ENCODE measurements at regions not wholly inside any gene's neighbourhood (a gene's known extent, or its start where the extent isn't known, plus 50 kb on each side); places are given as distances from the start of the nearest gene placed in this dataset.
A peak's percentile ranks its signal among the peaks of the same experiment; 100 is the strongest.
"Not testable (repeated sequence)": the region's sequence is repeated elsewhere in the genome, so short reads cannot be mapped to it uniquely, and the experiment has no call there.

DNA sequence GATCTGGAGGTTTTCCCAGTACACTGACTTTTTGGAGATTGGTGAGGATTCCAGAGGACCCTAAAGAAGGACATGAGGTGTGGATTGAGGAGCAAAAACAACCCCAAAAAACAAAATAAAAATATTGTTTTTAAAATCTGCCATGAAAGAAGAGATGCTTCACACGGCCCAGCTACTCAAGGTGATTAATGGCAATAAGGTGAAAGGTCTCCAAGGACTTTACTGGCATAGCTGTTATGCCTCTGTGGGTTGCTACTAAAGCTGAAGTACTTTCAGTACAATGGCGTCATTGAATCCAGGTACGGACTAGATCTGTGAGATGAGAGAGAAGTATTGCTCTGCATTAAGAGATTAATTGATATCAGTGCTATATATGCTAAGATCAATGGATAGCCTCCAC is 606.4 kb downstream of the TDRD15 start:
- DNase-seq: no peak

DNA sequence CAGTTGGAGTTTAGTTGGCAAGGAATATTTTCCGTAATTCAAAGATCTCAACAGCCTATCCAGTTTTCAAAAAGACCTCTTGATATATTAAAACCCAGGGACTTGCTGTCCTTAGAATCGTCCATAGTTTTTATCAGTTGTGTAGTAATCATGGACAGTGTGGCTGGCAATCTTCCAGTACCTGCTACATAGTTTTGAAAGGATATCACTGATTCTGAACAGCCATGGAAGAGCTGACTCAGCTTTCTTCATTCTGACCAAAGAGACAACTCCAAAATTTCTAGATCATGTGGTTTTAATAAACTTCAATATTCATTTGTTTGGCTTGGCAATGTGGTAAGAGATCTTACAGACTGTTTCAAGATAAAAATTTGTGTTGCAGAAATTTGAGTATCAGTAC is 616.7 kb downstream of the TDRD15 start:
- DNase-seq: no peak

- no peak for DNase-seq
Observed at GRCh38 chr2:21746499-21746898, 622.7 kb downstream of the TDRD15 start.

- DNase-seq: no peak
Observed at GRCh38 chr2:21748501-21748900, 624.7 kb downstream of the TDRD15 start.

DNA sequence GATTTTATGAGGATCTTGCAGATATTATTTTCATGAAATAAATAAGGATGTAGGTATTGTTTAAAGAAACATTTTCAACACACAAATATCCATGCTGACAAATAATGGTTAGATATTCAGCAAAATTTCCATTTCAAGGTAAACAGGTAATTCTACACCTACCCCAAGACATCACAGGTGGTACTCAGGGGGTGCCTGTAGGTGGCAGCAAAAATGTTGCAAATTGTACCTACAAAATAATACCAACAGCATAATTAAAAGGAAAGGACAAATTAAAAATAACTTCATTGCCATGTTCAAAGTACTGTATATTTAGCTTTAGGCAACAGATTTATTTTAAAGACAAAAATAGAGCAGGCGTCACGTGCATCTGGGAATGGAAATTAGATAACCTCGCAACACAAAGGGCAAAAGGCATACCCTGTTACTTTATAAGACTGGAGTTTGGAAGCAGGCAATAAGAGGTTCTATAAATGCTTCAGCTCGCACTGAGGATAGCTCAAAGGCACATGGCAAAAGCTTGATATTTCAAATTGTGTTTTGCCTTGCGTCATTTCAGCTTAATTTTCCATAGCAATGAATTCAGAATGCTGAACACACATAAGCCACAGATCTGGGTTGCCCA is 630.5 kb downstream of the TDRD15 start:
- DNase-seq: no peak

- DNase-seq: peak; percentile 79
Observed at GRCh38 chr2:21757805-21758430, 634.1 kb downstream of the TDRD15 start.

DNA sequence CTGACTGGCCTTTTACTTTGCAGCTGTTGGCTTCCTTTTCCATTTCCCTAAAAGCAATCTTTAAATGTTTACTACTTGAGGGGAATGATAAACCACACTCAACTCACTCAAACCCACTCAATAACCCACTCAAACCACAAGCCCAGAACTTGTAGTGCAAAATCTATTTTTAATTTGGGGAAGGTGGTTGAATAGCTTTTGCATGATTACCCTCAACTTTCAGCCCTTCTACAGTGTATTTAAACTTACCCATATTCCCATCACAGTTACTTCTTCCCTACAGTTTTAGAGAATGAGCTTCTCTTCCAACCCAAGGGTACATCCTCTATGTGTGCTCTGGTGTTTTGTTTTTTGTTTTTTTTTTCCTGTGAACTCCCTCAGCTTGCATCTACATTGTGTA is 636.1 kb downstream of the TDRD15 start:
- no peak for DNase-seq

DNA sequence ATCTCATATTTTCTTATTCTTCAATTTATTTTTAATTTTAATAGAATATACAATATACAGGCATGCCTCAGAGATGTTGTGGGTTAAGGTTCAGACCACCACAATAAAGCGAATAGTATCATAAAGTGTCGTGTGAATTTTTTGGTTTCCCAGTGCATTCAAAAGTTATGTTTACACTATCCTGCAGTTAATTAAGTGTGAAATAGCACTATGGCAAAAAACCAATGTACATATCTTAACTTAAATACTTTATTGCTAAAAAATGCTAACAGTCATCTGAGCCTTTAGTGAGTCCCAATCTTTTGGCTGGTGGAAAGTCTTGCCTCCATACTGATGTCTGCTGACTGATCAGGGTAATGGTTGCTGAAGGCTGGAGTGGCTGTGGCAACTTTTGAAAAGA is 637.6 kb downstream of the TDRD15 start:
- no peak for DNase-seq

DNA sequence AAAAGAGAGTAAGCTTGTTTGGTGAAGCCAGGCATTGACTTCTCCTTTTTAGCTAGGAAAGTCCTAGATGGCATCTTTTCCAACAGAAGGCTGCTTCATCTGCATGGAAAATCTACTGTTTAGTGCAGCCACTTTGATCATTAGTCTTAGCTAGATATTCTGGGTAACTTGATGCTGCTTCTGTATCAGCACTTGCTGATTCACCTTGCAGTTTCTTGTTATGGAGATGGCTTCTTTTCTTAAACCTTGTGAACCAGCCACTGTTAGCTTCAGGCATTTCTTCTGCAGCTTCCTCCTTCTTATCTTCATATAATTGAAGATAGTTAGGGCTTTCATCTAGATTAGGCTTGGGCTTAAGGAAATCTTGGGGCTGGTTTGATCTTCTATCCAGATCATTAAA is 639.7 kb downstream of the TDRD15 start:
- no peak for DNase-seq

GRCh38 chr2:21770787-21771186 is 647.0 kb downstream of the TDRD15 start:
- no peak for DNase-seq

GRCh38 chr2:21772624-21773023 is 648.9 kb downstream of the TDRD15 start:
- DNase-seq: no peak

- DNase-seq: no peak
Observed at GRCh38 chr2:21773168-21773567, 649.4 kb downstream of the TDRD15 start.

DNA sequence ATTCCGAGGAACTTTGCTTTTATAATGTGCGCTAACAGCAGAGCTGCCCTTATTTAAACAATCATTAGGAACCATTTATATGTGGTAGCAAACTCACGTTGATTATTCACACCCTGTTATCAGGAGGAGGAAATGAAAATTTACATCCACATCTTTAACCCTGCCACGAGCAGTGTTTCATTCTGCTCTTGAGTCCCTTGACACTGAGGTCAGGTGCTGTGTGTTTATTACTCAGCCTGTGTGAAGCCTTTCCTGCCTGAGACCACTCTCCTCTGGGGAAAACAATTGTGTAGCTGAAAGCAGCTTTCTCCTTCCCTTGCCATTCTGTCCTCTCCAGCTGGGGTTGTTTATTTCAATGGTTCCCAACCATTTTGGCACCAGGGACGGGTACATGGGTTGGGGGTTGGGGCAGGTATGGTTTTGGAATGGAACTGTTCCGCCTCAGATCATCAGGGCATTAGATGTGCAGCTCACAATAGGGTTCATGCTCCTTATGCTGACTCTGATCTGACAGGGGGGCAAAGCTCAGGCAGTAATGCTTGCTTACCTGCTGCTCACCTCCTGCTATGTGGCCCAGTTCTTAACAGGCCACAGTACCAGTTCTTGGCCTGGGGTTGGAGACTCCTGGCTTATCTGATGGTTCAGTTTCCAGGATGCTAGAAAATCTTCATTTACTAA is 651.1 kb downstream of the TDRD15 start:
- no peak for DNase-seq

- no peak for DNase-seq
Observed at GRCh38 chr2:21779786-21780185, 656.0 kb downstream of the TDRD15 start.

GRCh38 chr2:21781962-21782361 is 658.2 kb downstream of the TDRD15 start:
- DNase-seq: no peak

DNA sequence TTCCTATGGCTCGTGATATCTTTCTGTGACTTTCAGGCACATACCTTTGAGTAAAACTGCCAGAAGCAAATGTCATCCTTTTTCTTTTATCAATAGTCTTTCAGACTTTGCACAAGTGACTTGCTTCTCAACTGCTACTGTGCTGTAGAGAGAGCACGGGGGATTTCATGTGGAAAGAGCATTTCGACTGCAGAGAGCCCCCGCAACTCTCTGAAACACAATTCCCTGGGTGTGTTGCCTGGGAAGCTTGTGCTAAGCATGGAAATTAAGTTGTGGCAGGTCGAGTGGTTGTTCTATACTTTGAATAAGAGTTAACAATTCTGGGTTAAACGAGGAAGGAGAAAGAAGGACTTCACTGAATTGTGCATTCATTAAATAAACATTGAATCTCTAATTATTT is 659.1 kb downstream of the TDRD15 start:
- DNase-seq: no peak

- no peak for DNase-seq
Observed at GRCh38 chr2:21787941-21788340, 664.2 kb downstream of the TDRD15 start.

DNA sequence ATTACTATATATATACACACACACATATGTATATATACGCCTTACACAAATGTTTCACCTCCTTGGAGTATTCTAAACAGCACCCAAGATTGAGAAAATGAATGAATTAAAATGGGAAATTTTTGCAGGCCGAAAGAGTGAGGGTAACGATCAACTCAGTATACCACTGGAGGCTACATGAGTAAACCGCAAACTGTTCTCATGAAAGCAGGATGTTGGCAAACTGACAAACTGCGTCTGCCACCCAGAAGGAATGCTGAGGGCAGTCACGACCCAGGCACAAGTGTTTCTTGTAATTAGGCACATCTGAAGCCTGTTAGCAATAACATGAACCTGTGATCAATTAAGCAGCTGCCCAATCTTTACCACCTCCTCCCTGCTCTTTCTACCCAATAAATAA is 666.5 kb downstream of the TDRD15 start:
- DNase-seq: not testable (repeated sequence)

DNA sequence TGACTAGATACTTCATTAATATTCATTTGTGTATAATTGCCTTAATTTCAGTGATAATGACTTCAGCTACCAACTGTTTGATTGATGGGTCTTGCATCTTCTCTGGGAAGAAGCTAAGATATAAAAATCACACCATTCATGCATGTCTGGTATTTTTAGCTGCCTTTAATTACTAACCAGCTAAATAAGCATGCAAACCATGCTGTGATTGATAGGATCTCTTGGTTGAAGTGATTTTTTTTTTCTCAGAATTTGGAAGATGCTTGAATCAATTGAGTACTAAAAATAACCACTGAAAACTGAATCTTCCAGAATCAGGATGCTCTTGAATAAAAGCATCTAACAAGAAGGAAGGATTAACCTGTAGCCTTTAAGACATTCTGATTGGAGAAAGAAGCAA is 668.8 kb downstream of the TDRD15 start:
- no peak for DNase-seq

GRCh38 chr2:21793461-21793860 is 669.7 kb downstream of the TDRD15 start:
- DNase-seq: no peak

DNA sequence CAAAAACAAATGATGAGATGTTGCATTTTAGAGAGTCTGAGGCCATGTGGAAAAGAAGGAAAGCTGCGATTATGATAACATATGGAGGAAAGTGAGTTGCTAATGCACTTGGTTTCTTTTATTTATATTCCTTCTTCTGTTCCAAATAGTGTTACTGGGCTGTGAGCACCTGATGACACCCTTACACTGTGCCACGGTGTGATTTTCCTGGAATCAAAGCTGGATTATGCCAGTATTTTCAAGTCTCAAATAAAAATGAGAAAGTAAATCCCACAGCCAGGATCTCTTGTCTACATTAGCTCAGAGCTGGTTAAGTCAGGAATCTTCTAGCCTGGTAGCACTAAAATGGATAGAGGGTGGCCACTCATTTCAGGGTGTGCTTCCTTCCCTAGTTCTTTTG is 670.8 kb downstream of the TDRD15 start:
- no peak for DNase-seq

GRCh38 chr2:21800356-21800755 is 676.6 kb downstream of the TDRD15 start:
- no peak for DNase-seq

DNA sequence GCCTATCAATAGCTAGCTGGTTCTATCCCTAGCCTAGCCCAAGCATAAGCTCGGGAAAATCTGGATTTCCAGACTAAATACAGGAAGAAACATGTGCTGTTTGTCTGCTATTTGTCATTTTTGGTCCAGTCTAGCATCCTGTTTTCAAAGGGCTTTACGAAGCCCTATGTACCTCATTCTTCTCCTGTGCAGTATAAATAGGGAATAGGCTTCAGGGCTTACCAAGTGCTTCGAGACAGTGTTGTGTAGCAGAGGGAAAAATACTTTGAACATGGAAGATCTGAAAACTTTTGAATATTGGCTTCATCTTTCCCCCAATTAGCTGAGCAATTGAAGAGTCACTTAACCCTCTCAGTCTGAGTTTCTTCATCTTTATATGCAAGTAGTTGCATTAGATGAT is 679.8 kb downstream of the TDRD15 start:
- no peak for DNase-seq

DNA sequence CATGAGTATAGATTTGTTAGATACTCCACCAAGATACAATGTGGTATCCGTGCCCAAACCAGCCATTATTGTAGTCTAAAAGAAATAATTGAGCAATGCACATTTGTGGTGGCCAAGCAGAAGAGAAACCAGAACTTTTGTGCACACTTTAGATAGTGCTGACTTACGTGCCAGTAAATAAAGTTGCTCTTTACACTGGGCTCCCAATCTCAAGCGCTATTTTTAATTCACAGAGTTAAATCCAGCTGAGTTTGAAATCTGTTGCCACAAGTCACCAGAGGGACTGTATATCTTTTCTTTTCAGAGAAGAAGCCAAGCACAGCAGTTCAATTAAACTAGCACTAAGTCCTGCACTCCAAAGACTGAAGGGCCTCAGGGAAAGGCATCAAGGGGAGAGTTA is 680.4 kb downstream of the TDRD15 start:
- no peak for DNase-seq

GRCh38 chr2:21811541-21811940 is 687.8 kb downstream of the TDRD15 start:
- DNase-seq: no peak
